ENCODE measurements at regions not wholly inside any gene's neighbourhood (a gene's known extent, or its start where the extent isn't known, plus 50 kb on each side); places are given as distances from the start of the nearest gene placed in this dataset.

DNA sequence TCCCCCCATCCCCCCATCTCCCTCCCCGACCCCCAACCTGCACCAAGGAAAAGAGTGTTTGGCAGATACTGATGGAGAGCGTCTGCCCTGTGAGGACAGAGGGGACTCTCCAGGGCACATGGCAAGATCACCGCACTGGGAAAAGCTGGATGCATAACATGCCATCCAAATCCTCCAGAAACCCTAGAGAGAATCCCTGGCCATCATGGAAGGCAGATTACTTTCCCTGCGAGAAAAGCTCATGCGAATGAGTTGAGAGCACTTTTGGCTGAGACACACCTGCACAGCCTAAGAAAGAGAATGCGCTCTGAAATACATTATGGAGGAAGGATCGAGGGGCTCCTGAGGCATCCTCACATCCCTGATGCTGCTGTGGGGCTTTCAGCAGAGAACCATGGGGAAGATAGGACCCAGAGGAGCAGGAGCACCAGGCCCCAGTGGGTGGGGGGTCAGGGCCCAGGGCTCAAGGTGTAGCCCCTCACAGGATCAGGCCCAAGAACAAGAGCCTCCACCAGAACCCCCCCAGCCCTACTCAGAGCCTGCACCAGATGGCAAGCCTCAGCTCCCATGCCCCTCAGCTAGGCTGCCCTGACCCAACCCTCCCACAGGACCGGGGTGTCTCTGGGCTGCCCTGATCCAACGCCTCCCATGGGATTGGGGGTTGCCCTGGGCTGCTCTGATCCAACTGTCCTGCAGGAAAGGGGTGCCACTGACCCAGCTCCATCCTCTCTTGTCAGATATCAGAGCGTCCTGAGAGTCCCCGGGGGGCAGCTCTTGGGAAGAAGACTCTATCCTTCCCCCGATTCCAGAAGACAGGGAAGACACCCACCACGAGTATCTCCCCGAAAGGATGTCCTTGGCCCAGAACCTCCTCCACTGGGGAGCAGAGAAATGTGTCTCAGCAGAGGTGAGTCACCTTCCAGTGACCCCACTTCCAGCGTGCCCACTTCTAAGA, 153.4 kb downstream of the NDUFA10 start:
- DNase-seq (ENCODE audit: low spot score) = no peak
- TF ChIP-seq, protein P1, sequence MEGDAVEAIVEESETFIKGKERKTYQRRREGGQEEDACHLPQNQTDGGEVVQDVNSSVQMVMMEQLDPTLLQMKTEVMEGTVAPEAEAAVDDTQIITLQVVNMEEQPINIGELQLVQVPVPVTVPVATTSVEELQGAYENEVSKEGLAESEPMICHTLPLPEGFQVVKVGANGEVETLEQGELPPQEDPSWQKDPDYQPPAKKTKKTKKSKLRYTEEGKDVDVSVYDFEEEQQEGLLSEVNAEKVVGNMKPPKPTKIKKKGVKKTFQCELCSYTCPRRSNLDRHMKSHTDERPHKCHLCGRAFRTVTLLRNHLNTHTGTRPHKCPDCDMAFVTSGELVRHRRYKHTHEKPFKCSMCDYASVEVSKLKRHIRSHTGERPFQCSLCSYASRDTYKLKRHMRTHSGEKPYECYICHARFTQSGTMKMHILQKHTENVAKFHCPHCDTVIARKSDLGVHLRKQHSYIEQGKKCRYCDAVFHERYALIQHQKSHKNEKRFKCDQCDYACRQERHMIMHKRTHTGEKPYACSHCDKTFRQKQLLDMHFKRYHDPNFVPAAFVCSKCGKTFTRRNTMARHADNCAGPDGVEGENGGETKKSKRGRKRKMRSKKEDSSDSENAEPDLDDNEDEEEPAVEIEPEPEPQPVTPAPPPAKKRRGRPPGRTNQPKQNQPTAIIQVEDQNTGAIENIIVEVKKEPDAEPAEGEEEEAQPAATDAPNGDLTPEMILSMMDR (IDR thresholded peaks at IDR 0.05) = no peak
- ATAC-seq (ENCODE audit: low FRiP score) = no peak

DNA sequence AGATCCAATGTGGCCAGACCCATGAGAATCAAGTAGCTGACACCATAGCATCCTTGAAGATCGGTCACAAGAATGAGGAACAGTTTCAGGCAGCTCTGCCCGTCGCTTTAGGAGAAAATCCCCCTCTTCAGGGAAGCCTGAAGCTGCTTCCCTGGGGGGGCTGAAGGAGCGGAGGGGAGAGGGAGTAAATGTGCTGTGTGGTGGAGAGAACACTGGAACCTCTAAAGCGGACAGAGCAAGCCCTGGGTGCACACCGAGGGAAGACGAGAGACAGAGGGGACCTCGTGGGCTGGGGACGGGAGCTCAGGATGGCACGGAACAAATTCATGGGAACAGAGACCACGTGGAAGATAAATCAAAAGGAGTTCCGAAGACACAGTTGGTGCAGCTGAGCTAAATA, 154.3 kb downstream of the NDUFA10 start:
- TF ChIP-seq, protein P1 (IDR thresholded peaks at IDR 0.05) = no peak
- no peak for ATAC-seq (ENCODE audit: low FRiP score)
- DNase-seq (ENCODE audit: low spot score) = no peak

DNA sequence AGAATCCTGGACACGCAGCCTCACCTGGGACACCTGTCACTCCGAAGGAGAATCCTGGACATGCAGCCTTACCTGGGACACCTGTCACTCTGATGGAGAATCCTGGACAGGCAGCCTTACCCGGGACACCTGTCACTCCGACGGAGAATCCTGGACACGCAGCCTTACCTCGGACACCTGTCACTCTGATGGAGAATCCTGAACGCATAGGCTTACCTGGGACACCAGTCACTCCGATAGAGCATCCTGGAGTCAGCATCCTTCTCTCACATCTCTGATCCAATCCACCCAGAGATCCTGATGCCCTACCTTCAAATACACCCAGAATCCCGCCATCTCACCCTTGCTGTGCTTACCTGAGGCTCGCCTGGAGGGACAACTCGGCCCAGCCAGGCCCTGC, 154.9 kb downstream of the NDUFA10 start:
- TF ChIP-seq, protein P1 (IDR thresholded peaks at IDR 0.05) = no peak
- DNase-seq (ENCODE audit: low spot score) (no peak), ATAC-seq (ENCODE audit: low FRiP score) (no peak)

DNA sequence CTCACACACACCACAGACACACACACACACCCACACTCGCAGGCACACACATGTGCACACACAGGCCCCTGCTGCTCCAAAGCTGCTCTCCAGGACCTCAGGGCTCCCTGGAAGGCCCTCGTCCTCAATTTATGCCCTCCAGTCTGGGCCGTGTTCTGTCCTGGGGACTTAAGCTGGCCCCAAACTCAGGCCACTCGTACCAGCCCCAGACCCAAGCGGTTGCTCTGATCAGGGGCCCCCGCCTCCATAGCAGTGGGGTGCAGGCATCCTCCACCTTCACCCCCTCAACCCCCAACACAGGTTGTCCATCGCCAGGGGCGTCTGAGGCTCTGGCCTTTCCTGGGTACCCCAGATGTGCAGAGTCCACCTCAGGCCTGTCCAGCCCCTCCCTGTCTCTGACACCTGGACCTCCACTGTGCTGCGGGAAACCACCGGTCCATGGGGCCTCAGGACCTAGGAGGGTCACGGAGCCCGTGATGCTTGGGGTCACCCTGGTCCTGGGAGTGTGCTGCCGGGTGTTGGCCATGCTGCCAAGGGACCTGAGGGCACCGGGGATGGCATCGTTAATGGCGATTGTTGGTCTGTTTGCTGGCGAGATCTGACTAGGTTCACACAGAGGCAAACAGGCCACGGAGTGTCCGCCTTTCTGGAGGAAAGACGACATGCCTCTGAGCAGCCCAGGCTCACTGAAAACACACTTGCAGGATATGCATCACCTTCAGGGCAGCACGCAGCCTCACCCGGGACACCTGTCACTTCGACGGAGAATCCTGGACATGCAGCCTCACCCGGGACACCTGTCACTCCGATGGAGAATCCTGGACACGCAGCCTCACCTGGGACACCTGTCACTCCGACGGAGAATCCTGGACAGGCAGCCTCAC, 155.6 kb downstream of the NDUFA10 start:
- no peak for DNase-seq (ENCODE audit: low spot score)
- TF ChIP-seq, protein P1 (IDR thresholded peaks at IDR 0.05) = no peak
- ATAC-seq (ENCODE audit: low FRiP score) = no peak

DNA sequence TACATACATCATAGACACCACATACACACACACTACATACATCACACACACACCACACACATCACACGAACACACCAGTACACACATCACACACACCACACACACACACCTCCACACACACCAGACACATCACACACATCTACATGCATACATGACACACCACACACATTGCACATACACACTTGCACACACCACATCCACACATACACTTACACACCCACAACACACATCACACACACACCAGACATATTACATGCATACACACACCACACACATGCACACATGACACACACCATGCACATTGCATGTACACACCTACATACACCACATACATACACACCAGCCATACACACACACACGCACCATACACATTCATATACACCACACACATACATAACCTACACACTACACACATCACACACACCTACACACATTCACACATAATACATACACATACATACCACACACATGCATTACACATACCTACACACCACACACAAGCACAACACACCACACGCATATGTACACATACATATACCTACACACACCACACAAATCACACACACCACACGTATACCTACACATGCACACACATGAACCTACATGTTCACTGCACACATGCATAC, 156.5 kb downstream of the NDUFA10 start:
- ATAC-seq (ENCODE audit: low FRiP score) (no peak), DNase-seq (ENCODE audit: low spot score) (no peak)
- TF ChIP-seq, protein P1 (IDR thresholded peaks at IDR 0.05) = no peak

DNA sequence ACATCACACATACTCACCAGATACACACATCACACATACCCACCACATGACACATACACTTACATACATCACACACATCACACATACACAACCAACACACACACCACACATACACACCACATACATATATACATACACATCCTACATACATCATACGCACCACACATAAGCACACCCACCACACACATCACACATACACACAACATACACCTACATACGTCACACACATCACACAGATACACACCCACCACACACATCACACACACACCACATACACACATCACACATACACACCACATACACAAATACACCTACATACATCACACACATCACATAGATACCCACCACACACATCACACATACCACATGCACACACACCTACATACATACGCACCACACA, 158.4 kb downstream of the NDUFA10 start:
- no peak for DNase-seq (ENCODE audit: low spot score)
- no peak for ATAC-seq (ENCODE audit: low FRiP score)
- TF ChIP-seq, protein P1 (IDR thresholded peaks at IDR 0.05) = no peak

Data from omental fat pad (tissue), 3 donors.